H9 (cell line): ENCODE measurements at regions not wholly inside any gene's neighbourhood (a gene's known extent, or its start where the extent isn't known, plus 50 kb on each side); places are given as distances from the start of the nearest gene placed in this dataset.

Experiments used
- DNase-seq: peaks from one replicate; pipeline ENCODE4 v3.0.0-alpha.2; 2017
- H2AFZ ChIP-seq: one replicate; pipeline ENCODE4 v1.6.1; 2013; ENCODE audit warnings: mild to moderate bottlenecking, low read length, control low read depth, moderate library complexity
- H2AK5ac ChIP-seq: 2 replicates; pipeline ENCODE4 v1.6.1; 2013; ENCODE audit warnings: low read length, control low read depth, mixed read lengths; ENCODE audit not compliant: insufficient read length
- H2BK120ac ChIP-seq: one replicate; pipeline ENCODE4 v1.6.1; 2013; ENCODE audit warnings: low read depth, mild to moderate bottlenecking, low read length, control low read depth, inconsistent platforms; ENCODE audit not compliant: poor library complexity, severe bottlenecking
- H2BK12ac ChIP-seq: 2 replicates; pipeline ENCODE4 v1.6.1; 2013; ENCODE audit warnings: low read length, control low read depth, mixed read lengths, low read depth; ENCODE audit not compliant: insufficient read length
- H2BK15ac ChIP-seq: 2 replicates; pipeline ENCODE4 v1.6.1; 2013; ENCODE audit warnings: low read depth, low read length, control low read depth
- H2BK20ac ChIP-seq: one replicate; pipeline ENCODE4 v1.6.1; 2013; ENCODE audit warnings: low read depth, mild to moderate bottlenecking, low read length, control low read depth, inconsistent platforms; ENCODE audit not compliant: poor library complexity, severe bottlenecking
- H2BK5ac ChIP-seq: 2 replicates; pipeline ENCODE4 v1.6.1; 2013; ENCODE audit warnings: low read length, control low read depth, mixed read lengths; ENCODE audit not compliant: insufficient read length
- H3K14ac ChIP-seq: 2 replicates; pipeline ENCODE4 v1.6.1; 2013; ENCODE audit warnings: low read length, control low read depth; ENCODE audit not compliant: insufficient read depth
- H3K18ac ChIP-seq: 2 replicates; pipeline ENCODE4 v1.6.1; 2013; ENCODE audit warnings: low read depth, mild to moderate bottlenecking, mixed read lengths, low read length, control low read depth; ENCODE audit not compliant: insufficient read length
- H3K23ac ChIP-seq: 2 replicates; pipeline ENCODE4 v1.6.1; 2013; ENCODE audit warnings: low read length, control low read depth, mixed read lengths, low read depth; ENCODE audit not compliant: insufficient read length
- H3K23me2 ChIP-seq: 2 replicates; pipeline ENCODE4 v1.6.1; 2013; ENCODE audit warnings: low read depth, mild to moderate bottlenecking, mixed read lengths, low read length, control low read depth; ENCODE audit not compliant: insufficient read length, poor library complexity, severe bottlenecking
- H3K27ac ChIP-seq: 2 replicates; pipeline ENCODE4 v1.5.1; 2013; ENCODE audit warnings: low read length, control low read depth, mixed read lengths, low read depth; ENCODE audit not compliant: insufficient read length
- H3K27me3 ChIP-seq: 2 replicates; pipeline ENCODE4 v1.6.1; 2013; ENCODE audit warnings: low read length, control low read depth, inconsistent platforms; ENCODE audit not compliant: insufficient read depth
- H3K4ac ChIP-seq: 2 replicates; pipeline ENCODE4 v1.6.1; 2013; ENCODE audit warnings: low read depth, mild to moderate bottlenecking, control low read depth, inconsistent platforms, low read length, moderate library complexity
- H3K4me1 ChIP-seq: 2 replicates; pipeline ENCODE4 v1.6.1; 2013; ENCODE audit warnings: low read length, control low read depth, inconsistent platforms; ENCODE audit not compliant: insufficient read depth
- H3K4me2 ChIP-seq: 2 replicates; pipeline ENCODE4 v1.6.1; 2013; ENCODE audit warnings: low read length, control low read depth, mixed read lengths; ENCODE audit not compliant: insufficient read length, insufficient read depth
- H3K56ac ChIP-seq: 2 replicates; pipeline ENCODE4 v1.6.1; 2013; ENCODE audit warnings: low read depth, mild to moderate bottlenecking, mixed read lengths, low read length, control low read depth; ENCODE audit not compliant: insufficient read length
- H3K79me1 ChIP-seq: 2 replicates; pipeline ENCODE4 v1.6.1; 2013; ENCODE audit warnings: low read depth, mild to moderate bottlenecking, moderate library complexity, low read length, control low read depth, inconsistent platforms; ENCODE audit not compliant: insufficient read depth, poor library complexity, severe bottlenecking
- H3K79me2 ChIP-seq: 2 replicates; pipeline ENCODE4 v1.6.1; 2013; ENCODE audit warnings: low read length, control low read depth, inconsistent platforms; ENCODE audit not compliant: insufficient read depth
- H3K9ac ChIP-seq: 2 replicates; pipeline ENCODE4 v1.6.1; 2013; ENCODE audit warnings: low read length, control low read depth, mixed read lengths; ENCODE audit not compliant: insufficient read length; ENCODE audit errors: extremely low read depth
- H3K9me3 ChIP-seq: one replicate; pipeline ENCODE4 v1.6.1; 2013; ENCODE audit warnings: low read depth, low read length, inconsistent platforms; ENCODE audit not compliant: control insufficient read depth
- H3T11ph ChIP-seq: one replicate; pipeline ENCODE4 v1.6.1; 2013; ENCODE audit warnings: mild to moderate bottlenecking, low read length, control low read depth, inconsistent platforms
- H4K20me1 ChIP-seq: one replicate; pipeline ENCODE4 v1.6.1; 2013; ENCODE audit not compliant: control insufficient read depth, insufficient read length, insufficient read depth
- H4K5ac ChIP-seq: 2 replicates; pipeline ENCODE4 v1.6.1; 2013; ENCODE audit warnings: low read depth, mild to moderate bottlenecking, mixed read lengths, low read length, control low read depth; ENCODE audit not compliant: insufficient read length
- H4K8ac ChIP-seq: replicated peaks from 2 replicates; pipeline ENCODE4 v1.6.1; 2013; ENCODE audit warnings: low read length, control low read depth, mixed read lengths, low read depth; ENCODE audit not compliant: insufficient read length
- H4K91ac ChIP-seq: 2 replicates; pipeline ENCODE4 v1.6.1; 2013; ENCODE audit warnings: low read depth, mild to moderate bottlenecking, moderate library complexity, mixed read lengths, low read length, control low read depth; ENCODE audit not compliant: insufficient read length
- H3K27ac Mint-ChIP-seq, 3 experiments: 2 replicates in 2 of 3; 3 replicates in 1 of 3; pipeline ENCODE4 v1.8.0; 2020 to 2021; ENCODE audit warnings: mixed read lengths in 3 of 3, mild to moderate bottlenecking in 1 of 3, moderate library complexity in 1 of 3
- H3K27me3 Mint-ChIP-seq: 2 replicates; pipeline ENCODE4 v1.8.0; 2021; ENCODE audit warnings: low read depth, mild to moderate bottlenecking, moderate library complexity, mixed read lengths
- H3K36me3 Mint-ChIP-seq, 3 experiments: 2 replicates in 2 of 3; 3 replicates in 1 of 3; pipeline ENCODE4 v1.8.0; 2020 to 2021; ENCODE audit warnings: low read depth in 3 of 3, mixed read lengths in 3 of 3; ENCODE audit not compliant: insufficient read depth in 1 of 3
- H3K4me1 Mint-ChIP-seq, 2 experiments: 2 replicates each; pipeline ENCODE4 v1.8.0; 2020; ENCODE audit warnings: mixed read lengths in 2 of 2
- H3K4me3 Mint-ChIP-seq, 2 experiments: 2 replicates in 1 of 2; 3 replicates in 1 of 2; pipeline ENCODE4 v1.8.0; 2020 to 2021; ENCODE audit warnings: mild to moderate bottlenecking in 2 of 2, mixed read lengths in 2 of 2, moderate library complexity in 1 of 2
- H3K9me3 Mint-ChIP-seq, 2 experiments: 2 replicates in 1 of 2; 3 replicates in 1 of 2; pipeline ENCODE4 v1.8.0; 2020; ENCODE audit warnings: mild to moderate bottlenecking in 2 of 2, mixed read lengths in 2 of 2, moderate library complexity in 1 of 2
- WGBS: extraction: QIAGEN DNeasy Blood & Tissue Kit; methylation state at CpG from one replicate; pipeline ENCODE4 v1.1.7; 2013; ENCODE audit warnings: missing lambda C conversion rate, low lambda C conversion rate, mixed read lengths; ENCODE audit not compliant: insufficient read length; ENCODE audit errors: extremely low coverage; 5-methylcytosine and 5-hydroxymethylcytosine counted together
- TF ChIP-seq, protein P1 (sequence below): fragments of 200-600 bp; sonication (generic); conservative IDR thresholded peaks from 3 replicates; pipeline ENCODE4 v1.8.0; 2021; ENCODE audit warnings: antibody characterized with exemption, mild to moderate bottlenecking

DNA sequence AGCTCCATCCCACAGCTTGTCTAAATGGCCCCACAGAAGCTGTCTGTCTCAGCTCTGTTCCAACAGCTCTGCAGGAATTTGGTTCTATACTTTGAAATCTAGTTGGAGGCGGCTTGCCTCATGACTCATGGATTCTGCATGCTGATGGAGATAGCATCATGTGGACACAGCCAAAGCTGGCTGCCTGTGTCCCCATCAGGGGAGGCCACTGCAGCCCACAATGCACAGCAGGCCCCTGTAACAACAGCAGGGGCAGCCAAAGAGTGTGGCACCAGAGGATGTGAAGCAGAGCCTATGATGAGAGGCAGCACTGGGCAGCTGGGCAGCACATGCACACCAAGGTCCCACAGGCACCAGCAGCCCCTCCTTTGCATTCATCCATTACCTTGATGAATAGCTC, 67.2 kb downstream of the DCAF12L1 start:
- Histone ChIP-seq H4K91ac (no peak overlapping the region), H3T11ph (no peak overlapping the region), H3K79me2 (no peaks in the 10 kb centered on the region), H4K5ac (no peak overlapping the region), H3K23me2 (no peaks in the 10 kb centered on the region), H2AFZ (no peak overlapping the region), H3K9me3 (no peaks in the 10 kb centered on the region), H3K4ac (no peak overlapping the region), H4K20me1 (no peaks in the 10 kb centered on the region), H2BK20ac (no peak overlapping the region), H3K4me2 (no peak overlapping the region), H3K56ac (no peak overlapping the region), H2AK5ac (no peak overlapping the region), H2BK15ac (no peak overlapping the region), H3K27me3 (no peaks in the 10 kb centered on the region), H3K4me1 (no peaks in the 10 kb centered on the region), H2BK5ac (no peak overlapping the region), H3K9ac (no peak overlapping the region), H3K27ac (no peak overlapping the region), H3K23ac (no peak overlapping the region), H3K14ac (no peak overlapping the region; the same call in 1 of the 2 replicates), H2BK12ac (no peak overlapping the region), H3K79me1 (no peaks in the 10 kb centered on the region), H3K18ac (no peak overlapping the region), H2BK120ac (no peak overlapping the region), H4K8ac (no peak overlapping the region)
- no peak overlapping the region; a peak in 1 of 7 replicates for H3K27ac Mint-ChIP-seq
- DNase-seq = no peak
- H3K4me1 Mint-ChIP-seq = peaks cover 3 to 7% of the 10 kb centered on the region in 2 experiments; a peak in 2 of 4 replicates
- H3K9me3 Mint-ChIP-seq = peaks cover 2 to 41% of the 10 kb centered on the region in 2 experiments
- TF ChIP-seq, protein P1, sequence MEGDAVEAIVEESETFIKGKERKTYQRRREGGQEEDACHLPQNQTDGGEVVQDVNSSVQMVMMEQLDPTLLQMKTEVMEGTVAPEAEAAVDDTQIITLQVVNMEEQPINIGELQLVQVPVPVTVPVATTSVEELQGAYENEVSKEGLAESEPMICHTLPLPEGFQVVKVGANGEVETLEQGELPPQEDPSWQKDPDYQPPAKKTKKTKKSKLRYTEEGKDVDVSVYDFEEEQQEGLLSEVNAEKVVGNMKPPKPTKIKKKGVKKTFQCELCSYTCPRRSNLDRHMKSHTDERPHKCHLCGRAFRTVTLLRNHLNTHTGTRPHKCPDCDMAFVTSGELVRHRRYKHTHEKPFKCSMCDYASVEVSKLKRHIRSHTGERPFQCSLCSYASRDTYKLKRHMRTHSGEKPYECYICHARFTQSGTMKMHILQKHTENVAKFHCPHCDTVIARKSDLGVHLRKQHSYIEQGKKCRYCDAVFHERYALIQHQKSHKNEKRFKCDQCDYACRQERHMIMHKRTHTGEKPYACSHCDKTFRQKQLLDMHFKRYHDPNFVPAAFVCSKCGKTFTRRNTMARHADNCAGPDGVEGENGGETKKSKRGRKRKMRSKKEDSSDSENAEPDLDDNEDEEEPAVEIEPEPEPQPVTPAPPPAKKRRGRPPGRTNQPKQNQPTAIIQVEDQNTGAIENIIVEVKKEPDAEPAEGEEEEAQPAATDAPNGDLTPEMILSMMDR = no peak
- H3K27me3 Mint-ChIP-seq = no peaks in the 10 kb centered on the region
- H3K4me3 Mint-ChIP-seq = no peak overlapping the region
- WGBS = no CpG with 5 or more reads among the region's 1 CpG
- no peaks in the 10 kb centered on the region for H3K36me3 Mint-ChIP-seq
